HG02884 (cell line): ENCODE measurements at regions not wholly inside any gene's neighbourhood (a gene's known extent, or its start where the extent isn't known, plus 50 kb on each side); places are given as distances from the start of the nearest gene placed in this dataset.
"Not testable (repeated sequence)": the region's sequence is repeated elsewhere in the genome, so short reads cannot be mapped to it uniquely, and the experiment has no call there.

Experiments
- ATAC-seq: cut with Tn5 transposase; IDR thresholded peaks from one replicate; pipeline ENCODE4 v1.9.1; 2021; ENCODE audit warnings: mild to moderate bottlenecking, moderate library complexity; ENCODE audit not compliant: unreplicated experiment

- no peak for ATAC-seq
These were observed 443.4 kb downstream of the ZNF516 start for GRCh38 chr18:76051396-76052226.

GRCh38 chr18:76046221-76046620 is 448.8 kb downstream of the ZNF516 start:
- ATAC-seq, result no peak

GRCh38 chr18:76042511-76042910 is 452.5 kb downstream of the ZNF516 start:
- no peak for ATAC-seq

- no peak for ATAC-seq
These were observed 476.8 kb downstream of the ZNF516 start for GRCh38 chr18:76018210-76018609.

- ATAC-seq, result no peak
These were observed 482.0 kb downstream of the ZNF516 start for GRCh38 chr18:76013057-76013456.

- no peak for ATAC-seq
These were observed 489.3 kb downstream of the ZNF516 start for GRCh38 chr18:76005632-76006208.

GRCh38 chr18:75987913-75988312 is 507.1 kb downstream of the ZNF516 start:
- not testable (repeated sequence) for ATAC-seq

- no peak for ATAC-seq
These were observed 510.2 kb downstream of the ZNF516 start for GRCh38 chr18:75984853-75985252.

- no peak for ATAC-seq
These were observed 513.9 kb downstream of the ZNF516 start for GRCh38 chr18:75981102-75981501.

GRCh38 chr18:75977081-75977480 is 518.0 kb downstream of the ZNF516 start:
- ATAC-seq, result no peak

GRCh38 chr18:75970212-75970611 is 524.8 kb downstream of the ZNF516 start:
- ATAC-seq, result no peak

- no peak for ATAC-seq
These were observed 528.6 kb downstream of the ZNF516 start for GRCh38 chr18:75966431-75966830.

- ATAC-seq, result no peak
These were observed 532.9 kb downstream of the ZNF516 start for GRCh38 chr18:75962036-75962572.

- ATAC-seq, result not testable (repeated sequence)
These were observed 532.9 kb upstream of the SMIM21 start for GRCh38 chr18:75960356-75960755.

GRCh38 chr18:75959150-75959549 is 531.6 kb upstream of the SMIM21 start:
- no peak for ATAC-seq

- ATAC-seq, result no peak
These were observed 531.2 kb upstream of the SMIM21 start for GRCh38 chr18:75958683-75959082.

GRCh38 chr18:75945265-75945933 is 517.9 kb upstream of the SMIM21 start:
- no peak for ATAC-seq

GRCh38 chr18:75937306-75937705 is 509.8 kb upstream of the SMIM21 start:
- ATAC-seq, result no peak

GRCh38 chr18:75936862-75937261 is 509.4 kb upstream of the SMIM21 start:
- no peak for ATAC-seq

- ATAC-seq, result no peak
These were observed 503.6 kb upstream of the SMIM21 start for GRCh38 chr18:75931079-75931478.

GRCh38 chr18:75928706-75929105 is 501.2 kb upstream of the SMIM21 start:
- ATAC-seq, result no peak

- no peak for ATAC-seq
These were observed 500.3 kb upstream of the SMIM21 start for GRCh38 chr18:75927791-75928190.
